GM10248 (cell line): ENCODE measurements at regions not wholly inside any gene's neighbourhood (a gene's known extent, or its start where the extent isn't known, plus 50 kb on each side); places are given as distances from the start of the nearest gene placed in this dataset.

Source experiments
- CTCF ChIA-PET: fragments of 300-600 bp; sonication (Branson Sonifier 250); formaldehyde crosslinking; extraction: SDS; loops from one replicate; lab custom pipeline; 2021; ENCODE audit warnings: antibody characterized with exemption; lab: Yijun Ruan, JAX
- POLR2A ChIA-PET: fragments of 350-650 bp; sonication (Branson Sonifier 250); formaldehyde crosslinking; extraction: SDS; loops from one replicate; lab custom pipeline; 2020; ENCODE audit warnings: antibody characterized with exemption; lab: Yijun Ruan, JAX
- DNase-seq: peaks from one replicate; pipeline ENCODE4 v3.0.0; 2012; ENCODE audit errors: extremely low spot score
- TF ChIP-seq, protein P1 (sequence below): IDR thresholded peaks from 2 replicates; pipeline ENCODE4 v1.5.1; 2012; ENCODE audit warnings: mild to moderate bottlenecking, low read depth; ENCODE audit errors: extremely low read depth, missing control alignments, control extremely low read depth

DNA sequence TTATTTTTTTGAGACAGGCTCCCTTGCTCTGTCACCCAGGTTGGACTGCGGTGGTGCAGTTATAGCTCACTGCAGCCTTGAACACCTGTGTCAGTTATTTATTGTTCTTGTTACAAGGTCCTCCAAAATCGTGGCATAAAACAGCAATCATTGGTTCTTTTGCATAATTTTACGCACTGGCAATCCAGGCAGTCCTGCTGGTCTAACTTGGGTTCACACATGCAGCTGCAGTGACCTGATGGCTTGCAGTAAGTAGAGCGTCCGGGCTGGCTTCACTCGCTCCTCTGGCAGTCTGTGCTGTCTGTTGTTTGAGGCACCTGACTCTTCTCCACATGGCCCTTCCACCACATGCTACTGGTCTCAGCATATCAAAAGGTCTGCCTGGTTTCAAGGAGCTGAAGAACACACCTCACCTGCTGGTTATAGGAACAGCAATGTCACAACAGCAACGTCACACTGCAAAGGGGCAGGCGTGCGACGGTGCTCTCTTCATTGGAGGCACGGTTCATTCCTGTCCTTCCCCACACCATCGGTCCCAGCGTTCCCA, 894.6 kb downstream of the TRIML1 start:
- TF ChIP-seq, protein P1, sequence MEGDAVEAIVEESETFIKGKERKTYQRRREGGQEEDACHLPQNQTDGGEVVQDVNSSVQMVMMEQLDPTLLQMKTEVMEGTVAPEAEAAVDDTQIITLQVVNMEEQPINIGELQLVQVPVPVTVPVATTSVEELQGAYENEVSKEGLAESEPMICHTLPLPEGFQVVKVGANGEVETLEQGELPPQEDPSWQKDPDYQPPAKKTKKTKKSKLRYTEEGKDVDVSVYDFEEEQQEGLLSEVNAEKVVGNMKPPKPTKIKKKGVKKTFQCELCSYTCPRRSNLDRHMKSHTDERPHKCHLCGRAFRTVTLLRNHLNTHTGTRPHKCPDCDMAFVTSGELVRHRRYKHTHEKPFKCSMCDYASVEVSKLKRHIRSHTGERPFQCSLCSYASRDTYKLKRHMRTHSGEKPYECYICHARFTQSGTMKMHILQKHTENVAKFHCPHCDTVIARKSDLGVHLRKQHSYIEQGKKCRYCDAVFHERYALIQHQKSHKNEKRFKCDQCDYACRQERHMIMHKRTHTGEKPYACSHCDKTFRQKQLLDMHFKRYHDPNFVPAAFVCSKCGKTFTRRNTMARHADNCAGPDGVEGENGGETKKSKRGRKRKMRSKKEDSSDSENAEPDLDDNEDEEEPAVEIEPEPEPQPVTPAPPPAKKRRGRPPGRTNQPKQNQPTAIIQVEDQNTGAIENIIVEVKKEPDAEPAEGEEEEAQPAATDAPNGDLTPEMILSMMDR = no peak
- ChIA-PET CTCF (no interaction called here), POLR2A (no interaction called here)
- DNase-seq = no peak

GRCh38 chr4:189035091-189035490, 895.9 kb downstream of the TRIML1 start:
- ChIA-PET POLR2A (no interaction called here), CTCF (no interaction called here)

GRCh38 chr4:189035654-189036053, 896.4 kb downstream of the TRIML1 start:
- CTCF ChIA-PET = no interaction called here
- no peak for DNase-seq
- TF ChIP-seq, protein P1 = no peak
- POLR2A ChIA-PET = no interaction called here

More at GRCh38 chr4:189035091-189035490, 895.9 kb downstream of the TRIML1 start:
- DNase-seq = no peak
- TF ChIP-seq, protein P1 = no peak

DNA sequence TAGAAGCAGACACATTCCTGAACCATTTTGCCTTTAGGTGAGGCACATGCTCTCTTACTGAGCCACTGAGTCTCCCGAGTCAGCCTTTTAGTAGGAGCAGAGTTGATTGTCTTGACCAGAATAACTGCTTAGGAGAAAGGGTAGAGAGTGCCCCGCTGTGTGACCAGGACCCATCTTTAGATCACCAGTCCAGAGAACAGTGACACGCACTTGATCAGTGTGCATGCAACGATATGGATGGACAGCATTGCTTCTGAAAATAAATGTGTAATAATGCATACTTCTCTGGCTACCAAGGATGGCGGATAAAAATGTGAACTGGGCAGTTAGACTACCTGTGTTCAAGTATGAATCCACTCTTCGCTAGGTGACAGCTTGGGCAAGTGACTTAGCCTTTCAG, 897.7 kb downstream of the TRIML1 start:
- POLR2A ChIA-PET = no interaction called here
- DNase-seq = no peak
- CTCF ChIA-PET = no interaction called here
- TF ChIP-seq, protein P1 = no peak

DNA sequence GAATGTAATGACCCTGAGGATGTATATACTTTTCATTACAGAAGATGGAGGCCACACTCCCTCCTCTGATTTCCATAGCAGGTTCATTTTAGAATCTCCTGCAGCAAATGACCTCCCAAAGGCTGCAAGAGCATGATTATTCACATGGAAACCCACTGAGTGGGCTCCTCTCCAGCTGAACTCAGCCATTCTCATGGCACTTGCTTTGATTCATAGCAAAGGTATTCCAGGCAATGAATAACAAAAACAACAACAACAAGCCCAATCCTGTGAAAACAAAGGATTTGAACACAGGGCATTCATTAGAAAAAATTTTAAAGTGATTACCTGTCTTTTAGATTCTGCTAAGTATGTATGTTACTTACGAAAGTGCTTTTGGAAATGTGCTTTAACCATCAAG, 894.0 kb upstream of the FRG1 start:
- no peak for DNase-seq
- CTCF ChIA-PET = no interaction called here
- TF ChIP-seq, protein P1 = no peak
- POLR2A ChIA-PET = no interaction called here

GRCh38 chr4:189048119-189048518, 892.6 kb upstream of the FRG1 start:
- POLR2A ChIA-PET = no interaction called here
- TF ChIP-seq, protein P1 = no peak
- CTCF ChIA-PET = no interaction called here
- DNase-seq = no peak
